Liver (tissue), 3 donors: ENCODE measurements at regions not wholly inside any gene's neighbourhood (a gene's known extent, or its start where the extent isn't known, plus 50 kb on each side); places are given as distances from the start of the nearest gene placed in this dataset.

Experiments
- FOXA2 ChIP-seq: IDR thresholded peaks from 2 replicates; pipeline ENCODE4 v1.6.1; 2016; ENCODE audit warnings: antibody characterized with exemption
- HNF4A ChIP-seq, 2 donors: conservative IDR thresholded peaks; 2 replicates each; pipeline ENCODE4 v1.6.1; 2016; ENCODE audit warnings: antibody characterized with exemption in 2 of 2, mild to moderate bottlenecking in 2 of 2
- RAD21 ChIP-seq, 2 donors: IDR thresholded peaks; 2 replicates each; pipeline ENCODE4 v1.6.1; 2016; ENCODE audit warnings: antibody characterized with exemption in 2 of 2, mild to moderate bottlenecking in 2 of 2
- TF ChIP-seq, protein P1 (sequence below): fragments of 150-350 bp; IDR thresholded peaks from 2 replicates; pipeline ENCODE4 v1.5.1; 2017; ENCODE audit warnings: improper control_type of control experiment, low read depth, low read length; ENCODE audit not compliant: missing input control
- TF ChIP-seq, protein P2 (sequence below): IDR thresholded peaks from 2 replicates; pipeline ENCODE4 v1.6.1; 2016; ENCODE audit warnings: antibody characterized with exemption, mild to moderate bottlenecking
- TF ChIP-seq, protein P3 (sequence below): IDR thresholded peaks from 2 replicates; pipeline ENCODE4 v1.6.1; 2016; ENCODE audit warnings: antibody characterized with exemption
- donor health status: healthy.
- donor health status: healthy.

DNA sequence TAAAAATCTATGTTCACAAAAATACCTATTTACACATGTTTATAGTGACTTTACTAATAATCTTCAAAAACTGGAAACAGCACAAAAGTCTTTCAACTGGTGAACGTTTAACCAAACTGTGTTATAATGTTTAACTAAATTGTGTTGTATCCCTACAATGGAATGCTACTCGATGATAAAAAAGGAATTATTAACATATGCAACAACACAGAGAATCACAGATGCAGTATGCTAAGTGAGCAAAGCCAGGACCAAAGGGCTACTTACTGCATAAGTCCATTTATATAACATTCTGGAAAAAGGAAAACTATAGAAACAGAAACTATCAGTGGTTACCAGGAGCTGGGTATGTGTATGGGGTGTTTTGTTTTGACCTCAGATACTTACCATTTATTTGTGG lies 602.2 kb upstream of the BTBD3 start:
- TF ChIP-seq, protein P1, sequence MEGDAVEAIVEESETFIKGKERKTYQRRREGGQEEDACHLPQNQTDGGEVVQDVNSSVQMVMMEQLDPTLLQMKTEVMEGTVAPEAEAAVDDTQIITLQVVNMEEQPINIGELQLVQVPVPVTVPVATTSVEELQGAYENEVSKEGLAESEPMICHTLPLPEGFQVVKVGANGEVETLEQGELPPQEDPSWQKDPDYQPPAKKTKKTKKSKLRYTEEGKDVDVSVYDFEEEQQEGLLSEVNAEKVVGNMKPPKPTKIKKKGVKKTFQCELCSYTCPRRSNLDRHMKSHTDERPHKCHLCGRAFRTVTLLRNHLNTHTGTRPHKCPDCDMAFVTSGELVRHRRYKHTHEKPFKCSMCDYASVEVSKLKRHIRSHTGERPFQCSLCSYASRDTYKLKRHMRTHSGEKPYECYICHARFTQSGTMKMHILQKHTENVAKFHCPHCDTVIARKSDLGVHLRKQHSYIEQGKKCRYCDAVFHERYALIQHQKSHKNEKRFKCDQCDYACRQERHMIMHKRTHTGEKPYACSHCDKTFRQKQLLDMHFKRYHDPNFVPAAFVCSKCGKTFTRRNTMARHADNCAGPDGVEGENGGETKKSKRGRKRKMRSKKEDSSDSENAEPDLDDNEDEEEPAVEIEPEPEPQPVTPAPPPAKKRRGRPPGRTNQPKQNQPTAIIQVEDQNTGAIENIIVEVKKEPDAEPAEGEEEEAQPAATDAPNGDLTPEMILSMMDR, result no peak
- TF ChIP-seq, protein P2, sequence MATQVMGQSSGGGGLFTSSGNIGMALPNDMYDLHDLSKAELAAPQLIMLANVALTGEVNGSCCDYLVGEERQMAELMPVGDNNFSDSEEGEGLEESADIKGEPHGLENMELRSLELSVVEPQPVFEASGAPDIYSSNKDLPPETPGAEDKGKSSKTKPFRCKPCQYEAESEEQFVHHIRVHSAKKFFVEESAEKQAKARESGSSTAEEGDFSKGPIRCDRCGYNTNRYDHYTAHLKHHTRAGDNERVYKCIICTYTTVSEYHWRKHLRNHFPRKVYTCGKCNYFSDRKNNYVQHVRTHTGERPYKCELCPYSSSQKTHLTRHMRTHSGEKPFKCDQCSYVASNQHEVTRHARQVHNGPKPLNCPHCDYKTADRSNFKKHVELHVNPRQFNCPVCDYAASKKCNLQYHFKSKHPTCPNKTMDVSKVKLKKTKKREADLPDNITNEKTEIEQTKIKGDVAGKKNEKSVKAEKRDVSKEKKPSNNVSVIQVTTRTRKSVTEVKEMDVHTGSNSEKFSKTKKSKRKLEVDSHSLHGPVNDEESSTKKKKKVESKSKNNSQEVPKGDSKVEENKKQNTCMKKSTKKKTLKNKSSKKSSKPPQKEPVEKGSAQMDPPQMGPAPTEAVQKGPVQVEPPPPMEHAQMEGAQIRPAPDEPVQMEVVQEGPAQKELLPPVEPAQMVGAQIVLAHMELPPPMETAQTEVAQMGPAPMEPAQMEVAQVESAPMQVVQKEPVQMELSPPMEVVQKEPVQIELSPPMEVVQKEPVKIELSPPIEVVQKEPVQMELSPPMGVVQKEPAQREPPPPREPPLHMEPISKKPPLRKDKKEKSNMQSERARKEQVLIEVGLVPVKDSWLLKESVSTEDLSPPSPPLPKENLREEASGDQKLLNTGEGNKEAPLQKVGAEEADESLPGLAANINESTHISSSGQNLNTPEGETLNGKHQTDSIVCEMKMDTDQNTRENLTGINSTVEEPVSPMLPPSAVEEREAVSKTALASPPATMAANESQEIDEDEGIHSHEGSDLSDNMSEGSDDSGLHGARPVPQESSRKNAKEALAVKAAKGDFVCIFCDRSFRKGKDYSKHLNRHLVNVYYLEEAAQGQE, result no peak
- no peak for TF ChIP-seq HNF4A (conservative IDR thresholded peaks at IDR 0.05)
- TF ChIP-seq, protein P3, sequence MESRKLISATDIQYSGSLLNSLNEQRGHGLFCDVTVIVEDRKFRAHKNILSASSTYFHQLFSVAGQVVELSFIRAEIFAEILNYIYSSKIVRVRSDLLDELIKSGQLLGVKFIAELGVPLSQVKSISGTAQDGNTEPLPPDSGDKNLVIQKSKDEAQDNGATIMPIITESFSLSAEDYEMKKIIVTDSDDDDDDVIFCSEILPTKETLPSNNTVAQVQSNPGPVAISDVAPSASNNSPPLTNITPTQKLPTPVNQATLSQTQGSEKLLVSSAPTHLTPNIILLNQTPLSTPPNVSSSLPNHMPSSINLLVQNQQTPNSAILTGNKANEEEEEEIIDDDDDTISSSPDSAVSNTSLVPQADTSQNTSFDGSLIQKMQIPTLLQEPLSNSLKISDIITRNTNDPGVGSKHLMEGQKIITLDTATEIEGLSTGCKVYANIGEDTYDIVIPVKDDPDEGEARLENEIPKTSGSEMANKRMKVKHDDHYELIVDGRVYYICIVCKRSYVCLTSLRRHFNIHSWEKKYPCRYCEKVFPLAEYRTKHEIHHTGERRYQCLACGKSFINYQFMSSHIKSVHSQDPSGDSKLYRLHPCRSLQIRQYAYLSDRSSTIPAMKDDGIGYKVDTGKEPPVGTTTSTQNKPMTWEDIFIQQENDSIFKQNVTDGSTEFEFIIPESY, result no peak
- no peak for TF ChIP-seq RAD21 (IDR thresholded peaks at IDR 0.05)
- no peak for TF ChIP-seq FOXA2
